ENCODE measurements at regions not wholly inside any gene's neighbourhood (a gene's known extent, or its start where the extent isn't known, plus 50 kb on each side); places are given as distances from the start of the nearest gene placed in this dataset.

- H3K27ac ChIP-seq: no peak overlapping the region
- TF ChIP-seq ZFX (IDR thresholded peaks at IDR 0.05): no peak
- TF ChIP-seq, protein P1, sequence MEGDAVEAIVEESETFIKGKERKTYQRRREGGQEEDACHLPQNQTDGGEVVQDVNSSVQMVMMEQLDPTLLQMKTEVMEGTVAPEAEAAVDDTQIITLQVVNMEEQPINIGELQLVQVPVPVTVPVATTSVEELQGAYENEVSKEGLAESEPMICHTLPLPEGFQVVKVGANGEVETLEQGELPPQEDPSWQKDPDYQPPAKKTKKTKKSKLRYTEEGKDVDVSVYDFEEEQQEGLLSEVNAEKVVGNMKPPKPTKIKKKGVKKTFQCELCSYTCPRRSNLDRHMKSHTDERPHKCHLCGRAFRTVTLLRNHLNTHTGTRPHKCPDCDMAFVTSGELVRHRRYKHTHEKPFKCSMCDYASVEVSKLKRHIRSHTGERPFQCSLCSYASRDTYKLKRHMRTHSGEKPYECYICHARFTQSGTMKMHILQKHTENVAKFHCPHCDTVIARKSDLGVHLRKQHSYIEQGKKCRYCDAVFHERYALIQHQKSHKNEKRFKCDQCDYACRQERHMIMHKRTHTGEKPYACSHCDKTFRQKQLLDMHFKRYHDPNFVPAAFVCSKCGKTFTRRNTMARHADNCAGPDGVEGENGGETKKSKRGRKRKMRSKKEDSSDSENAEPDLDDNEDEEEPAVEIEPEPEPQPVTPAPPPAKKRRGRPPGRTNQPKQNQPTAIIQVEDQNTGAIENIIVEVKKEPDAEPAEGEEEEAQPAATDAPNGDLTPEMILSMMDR (conservative IDR thresholded peaks at IDR 0.05): no peak
These were observed 108.9 kb upstream of the DST start for GRCh38 chr6:56751604-56752003.

DNA sequence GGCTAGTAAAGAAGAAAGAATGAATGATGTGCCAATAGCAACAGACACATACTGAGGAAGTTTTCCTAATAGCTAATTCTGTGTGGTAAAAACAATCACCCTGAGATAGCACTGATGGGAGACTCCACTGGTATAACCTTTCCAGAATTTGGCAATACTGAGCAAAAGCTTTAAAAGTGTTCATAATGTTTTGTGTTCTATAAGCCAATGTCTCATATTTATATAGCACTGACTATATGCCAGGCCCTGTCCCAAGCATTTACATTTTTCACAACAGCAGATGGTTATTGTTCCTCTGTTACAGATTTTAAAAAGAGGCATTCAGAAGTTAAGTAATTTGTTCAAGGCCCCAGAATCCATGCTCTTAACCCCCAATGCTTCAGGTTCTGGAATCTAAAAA lies 108.0 kb upstream of the DST start:
- H3K27ac ChIP-seq: no peak overlapping the region
- TF ChIP-seq, protein P1 (conservative IDR thresholded peaks at IDR 0.05): no peak
- TF ChIP-seq ZFX (IDR thresholded peaks at IDR 0.05): no peak

GRCh38 chr6:56749632-56750151 lies 107.0 kb upstream of the DST start:
- no peak for TF ChIP-seq ZFX (IDR thresholded peaks at IDR 0.05)
- TF ChIP-seq, protein P1 (conservative IDR thresholded peaks at IDR 0.05): no peak
- H3K27ac ChIP-seq: no peak overlapping the region

GRCh38 chr6:56746767-56747504 lies 104.2 kb upstream of the DST start:
- TF ChIP-seq, protein P1 (conservative IDR thresholded peaks at IDR 0.05): no peak
- no peak for TF ChIP-seq ZFX (IDR thresholded peaks at IDR 0.05)
- no peak overlapping the region for H3K27ac ChIP-seq

DNA sequence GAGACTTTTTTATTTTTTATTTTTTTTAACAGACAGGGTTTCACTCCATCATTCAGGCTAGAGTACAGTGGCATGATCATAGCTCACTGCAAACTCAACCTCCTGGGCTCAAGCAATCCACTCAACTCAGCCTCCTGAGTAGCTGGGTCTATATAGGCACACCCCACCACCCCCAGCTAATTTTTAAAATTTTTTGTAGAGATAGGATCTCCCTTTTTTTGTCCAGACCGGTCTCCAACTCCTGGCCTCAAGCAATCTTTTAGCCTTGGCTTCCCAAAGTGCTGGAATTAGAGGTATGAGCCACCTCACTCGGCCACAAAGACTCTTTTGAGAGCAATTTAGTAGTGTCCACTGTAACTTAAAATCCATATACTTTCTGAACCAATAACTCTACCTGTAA lies 103.3 kb upstream of the DST start:
- no peak overlapping the region for H3K27ac ChIP-seq

GRCh38 chr6:56745081-56745480 lies 102.4 kb upstream of the DST start:
- TF ChIP-seq, protein P1 (conservative IDR thresholded peaks at IDR 0.05): no peak
- no peak for TF ChIP-seq ZFX (IDR thresholded peaks at IDR 0.05)
- H3K27ac ChIP-seq: no peak overlapping the region

More for the DNA sequence above, 103.3 kb upstream of the DST start:
- no peak for TF ChIP-seq ZFX (IDR thresholded peaks at IDR 0.05)
- TF ChIP-seq, protein P1 (conservative IDR thresholded peaks at IDR 0.05): no peak

GRCh38 chr6:56744528-56744927 lies 101.8 kb upstream of the DST start:
- no peak overlapping the region for H3K27ac ChIP-seq
- TF ChIP-seq, protein P1 (conservative IDR thresholded peaks at IDR 0.05): no peak
- TF ChIP-seq ZFX (IDR thresholded peaks at IDR 0.05): no peak
